Endothelial cell of umbilical vein (primary cell): ENCODE measurements at regions not wholly inside any gene's neighbourhood (a gene's known extent, or its start where the extent isn't known, plus 50 kb on each side); places are given as distances from the start of the nearest gene placed in this dataset.
"Not testable (repeated sequence)": the region's sequence is repeated elsewhere in the genome, so short reads cannot be mapped to it uniquely, and the experiment has no call there.

ENCODE experiments used
- BruUV-seq: library from RNA; stranded (reverse); fragments of 400-500 nt; replicated peaks from 2 replicates; lab custom pipeline; 2021; lab: Mats Ljungman, UMichigan
- CTCF ChIA-PET: fragments of 300-600, 350-600 bp; sonication (Branson Sonifier 250); formaldehyde crosslinking; loops from one replicate; lab custom pipeline; 2021; ENCODE audit warnings: antibody characterized with exemption, inconsistent platforms; lab: Charles Lee
- POLR2A ChIA-PET: fragments of 300-600, 350-600 bp; sonication (Branson Sonifier 250); formaldehyde crosslinking; loops from one replicate; lab custom pipeline; 2021; ENCODE audit warnings: antibody characterized with exemption, inconsistent platforms; lab: Charles Lee
- DNase-seq: peaks from one replicate; pipeline ENCODE4 v3.0.0-alpha.2; 2011; ENCODE audit warnings: low read depth, low spot score
- FAIRE-seq: peaks from 2 replicates; lab custom pipeline; 2011; peaks lifted over from hg19 to GRCh38; lab: Jason Lieb, UNC
- H2AFZ ChIP-seq: 2 replicates; pipeline ENCODE4 v1.6.0; 2012; ENCODE audit warnings: low read depth, low read length, control low read depth, inconsistent platforms
- H3K27ac ChIP-seq: 2 replicates; pipeline ENCODE4 v1.5.1; 2011; ENCODE audit warnings: low read depth, mild to moderate bottlenecking, control low read depth, low read length, moderate library complexity; ENCODE audit not compliant: insufficient read depth
- H3K27me3 ChIP-seq, 2 experiments: 2 replicates each; pipeline versions ENCODE4 v1.6.0 to v1.6.1; 2011; ENCODE audit warnings: low read length in 2 of 2, mixed read lengths in 1 of 2; ENCODE audit not compliant: control insufficient read depth in 2 of 2, insufficient read depth in 2 of 2
- H3K36me3 ChIP-seq, 2 experiments: 2 replicates in 1 of 2; 3 replicates in 1 of 2; pipeline ENCODE4 v1.5.1; 2011; ENCODE audit warnings: low read length in 2 of 2, mild to moderate bottlenecking in 1 of 2, moderate library complexity in 1 of 2; ENCODE audit not compliant: control insufficient read depth in 2 of 2, insufficient read depth in 2 of 2; ENCODE audit errors: extremely low read depth in 1 of 2
- H3K4me1 ChIP-seq: 3 replicates; pipeline ENCODE4 v1.5.1; 2011; ENCODE audit warnings: mild to moderate bottlenecking, low read length; ENCODE audit not compliant: control insufficient read depth, insufficient read depth; ENCODE audit errors: extremely low read depth
- H3K4me2 ChIP-seq: 2 replicates; pipeline ENCODE4 v1.6.1; 2011; ENCODE audit warnings: low read length, control low read depth, mixed read lengths; ENCODE audit not compliant: insufficient read depth
- H3K4me3 ChIP-seq, 3 experiments: fragments of 200-600 bp in 1 of 3; sonication (generic), shearing (Covaris generic) in 1 of 3; replicated peaks in 1 of 3; 2 replicates each; pipeline ENCODE4 v1.5.1; 2011 to 2016; ENCODE audit warnings: control low read depth in 3 of 3, low read length in 3 of 3, mild to moderate bottlenecking in 2 of 3, inconsistent platforms in 1 of 3, low read depth in 1 of 3, moderate library complexity in 1 of 3; ENCODE audit not compliant: insufficient read depth in 1 of 3
- H3K79me2 ChIP-seq: 2 replicates; pipeline ENCODE4 v1.6.0; 2012; ENCODE audit warnings: low read length, inconsistent platforms; ENCODE audit not compliant: control insufficient read depth, insufficient read depth
- H3K9ac ChIP-seq: replicated peaks from 2 replicates; pipeline ENCODE3; 2011; ENCODE audit warnings: low read length, control low read depth; ENCODE audit not compliant: insufficient read depth; ENCODE audit errors: extremely low read depth
- H3K9me1 ChIP-seq: replicated peaks from 3 replicates; pipeline ENCODE4 v1.6.0; 2011; ENCODE audit warnings: mild to moderate bottlenecking, low read length; ENCODE audit not compliant: control insufficient read depth, insufficient read depth; ENCODE audit errors: extremely low read depth
- H3K9me3 ChIP-seq: replicated peaks from 2 replicates; pipeline ENCODE4 v1.5.1; 2012; ENCODE audit warnings: low read length, inconsistent platforms; ENCODE audit not compliant: control insufficient read depth, insufficient read depth
- H4K20me1 ChIP-seq: replicated peaks from 2 replicates; pipeline ENCODE3; 2011; ENCODE audit warnings: mild to moderate bottlenecking, low read length; ENCODE audit not compliant: control insufficient read depth, insufficient read depth; ENCODE audit errors: extremely low read depth
- EZH2 ChIP-seq: IDR thresholded peaks from 2 replicates; pipeline ENCODE4 v1.6.1; 2012; ENCODE audit warnings: borderline replicate concordance, low read depth, mild to moderate bottlenecking, moderate library complexity, low read length, inconsistent platforms; ENCODE audit not compliant: severe bottlenecking
- FOS ChIP-seq: IDR thresholded peaks from 2 replicates; pipeline ENCODE4 v1.6.1; 2011; ENCODE audit warnings: mild to moderate bottlenecking, low read length, moderate library complexity, borderline replicate concordance; ENCODE audit not compliant: insufficient read depth
- GATA2 ChIP-seq: IDR thresholded peaks from 2 replicates; pipeline ENCODE4 v1.7.0; 2011; ENCODE audit warnings: low read depth, mild to moderate bottlenecking, moderate library complexity, mixed read lengths, low read length; ENCODE audit not compliant: insufficient read length, insufficient read depth
- JUN ChIP-seq: IDR thresholded peaks from 2 replicates; pipeline ENCODE4 v1.6.1; 2011; ENCODE audit warnings: borderline replicate concordance, low read depth; ENCODE audit not compliant: insufficient read length, insufficient read depth
- MYC ChIP-seq: IDR thresholded peaks from one replicate; pipeline ENCODE4 v1.6.1; 2011; ENCODE audit warnings: mild to moderate bottlenecking, low read depth, low read length
- POLR2A ChIP-seq: IDR thresholded peaks from 2 replicates; pipeline ENCODE4 v1.6.1; 2012; ENCODE audit warnings: low read depth, mild to moderate bottlenecking, control low read depth, low read length
- POLR2AphosphoS5 ChIP-seq: IDR thresholded peaks from 2 replicates; pipeline ENCODE4 v1.6.1; 2012; ENCODE audit warnings: low read depth, mild to moderate bottlenecking, control low read depth, low read length, moderate library complexity; ENCODE audit not compliant: insufficient read depth
- dilution Hi-C: fragments of 300-500 bp; cut with MboI; formaldehyde crosslinking; loops from one replicate; pipeline ENCODE4 v1.15.0; 2019; ENCODE audit warnings: low sequenced_read_pairs; ENCODE audit not compliant: extremely low pct_ligation_motif_present
- intact Hi-C: fragments of 100-400 bp; cut with micrococcal nuclease; formaldehyde crosslinking; loops from one replicate; pipeline ENCODE4 v1.10.0; 2022
- TF ChIP-seq, protein P1 (sequence below): IDR thresholded peaks from 2 replicates; pipeline ENCODE4 v1.6.1; 2011; ENCODE audit not compliant: insufficient read depth, insufficient read length
- TF ChIP-seq, protein P2 (sequence below), 2 donors: IDR thresholded peaks; 1 replicate in 1 of 2; 2 replicates in 1 of 2; pipeline ENCODE4 v1.5.1; 2011; ENCODE audit warnings: low read length in 2 of 2, mild to moderate bottlenecking in 2 of 2, moderate library complexity in 2 of 2, control low read depth in 1 of 2, inconsistent platforms in 1 of 2, low read depth in 1 of 2; ENCODE audit not compliant: insufficient read depth in 1 of 2; ENCODE audit errors: extremely low read depth in 1 of 2

DNA sequence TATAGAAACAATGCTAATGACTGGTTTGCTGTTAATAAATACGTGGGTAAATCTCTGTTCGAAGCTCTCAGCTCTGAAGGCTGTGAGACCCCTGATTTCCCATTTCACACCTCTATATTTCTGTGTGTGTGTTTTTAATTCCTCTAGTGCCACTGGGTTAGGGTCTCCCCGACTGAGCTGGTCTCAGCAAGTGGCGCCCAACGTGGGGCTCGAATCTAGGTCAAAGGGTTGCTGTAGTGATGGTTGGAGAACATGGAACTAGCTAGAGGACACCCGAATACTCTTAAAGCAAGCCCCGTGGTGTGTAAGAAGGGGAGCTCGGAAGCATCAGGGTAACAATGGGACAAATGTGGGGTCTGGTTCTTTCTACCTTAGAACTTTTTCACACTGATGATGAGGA is 482.9 kb upstream of the ITGA1 start:
- H3K4me1 ChIP-seq, H3K27me3 ChIP-seq, H3K9ac ChIP-seq, CTCF ChIA-PET, H3K4me2 ChIP-seq, H3K9me1 ChIP-seq, H2AFZ ChIP-seq, FAIRE-seq, H3K36me3 ChIP-seq, H3K9me3 ChIP-seq, DNase-seq, intact Hi-C loops, POLR2A ChIA-PET, H3K79me2 ChIP-seq, H3K27ac ChIP-seq, BruUV-seq, dilution Hi-C loops, H3K4me3 ChIP-seq, H4K20me1 ChIP-seq: not testable (repeated sequence)

DNA sequence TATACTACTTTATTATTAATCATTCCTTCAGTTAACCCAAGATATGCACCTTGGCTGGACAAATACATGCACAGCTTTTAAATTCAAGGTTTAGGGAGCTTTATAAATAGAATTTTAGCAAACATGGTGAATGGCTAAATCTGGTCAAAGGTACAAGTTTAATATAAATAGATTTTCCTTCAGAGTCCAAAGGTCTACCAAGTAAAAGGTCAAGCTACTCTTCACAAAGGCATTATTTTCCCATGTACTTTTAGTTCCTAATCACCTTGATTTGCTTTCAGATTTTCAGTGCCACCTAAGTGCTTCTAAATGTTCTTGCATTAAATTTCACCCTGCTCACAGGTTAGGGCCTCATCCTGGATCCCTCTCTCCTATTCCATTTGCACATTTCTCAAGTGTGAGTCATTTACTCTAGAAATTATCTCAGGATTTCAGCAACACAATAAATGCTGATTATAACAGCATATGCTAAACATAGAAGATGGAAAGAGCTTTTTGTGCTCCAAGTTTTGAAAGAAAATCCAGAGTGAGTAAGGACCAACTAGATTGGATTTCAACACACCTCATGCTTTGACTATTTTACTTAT is 459.4 kb upstream of the ITGA1 start:
- Histone ChIP-seq H3K27me3 (no peaks in the 10 kb centered on the region), H3K4me2 (no peak overlapping the region), H3K9me1 (no peaks in the 10 kb centered on the region), H3K36me3 (no peaks in the 10 kb centered on the region), H4K20me1 (no peaks in the 10 kb centered on the region), H3K9ac (no peak overlapping the region), H3K9me3 (no peaks in the 10 kb centered on the region), H3K4me1 (no peaks in the 10 kb centered on the region), H3K79me2 (no peaks in the 10 kb centered on the region), H2AFZ (no peak overlapping the region), H3K4me3 (no peak overlapping the region), H3K27ac (no peak overlapping the region)
- FAIRE-seq: no peak
- no TSS peak for BruUV-seq
- CTCF ChIA-PET: no interaction called here
- no peak for TF ChIP-seq EZH2
- TF ChIP-seq, protein P1, sequence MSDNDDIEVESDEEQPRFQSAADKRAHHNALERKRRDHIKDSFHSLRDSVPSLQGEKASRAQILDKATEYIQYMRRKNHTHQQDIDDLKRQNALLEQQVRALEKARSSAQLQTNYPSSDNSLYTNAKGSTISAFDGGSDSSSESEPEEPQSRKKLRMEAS: no peak
- TF ChIP-seq, protein P2, sequence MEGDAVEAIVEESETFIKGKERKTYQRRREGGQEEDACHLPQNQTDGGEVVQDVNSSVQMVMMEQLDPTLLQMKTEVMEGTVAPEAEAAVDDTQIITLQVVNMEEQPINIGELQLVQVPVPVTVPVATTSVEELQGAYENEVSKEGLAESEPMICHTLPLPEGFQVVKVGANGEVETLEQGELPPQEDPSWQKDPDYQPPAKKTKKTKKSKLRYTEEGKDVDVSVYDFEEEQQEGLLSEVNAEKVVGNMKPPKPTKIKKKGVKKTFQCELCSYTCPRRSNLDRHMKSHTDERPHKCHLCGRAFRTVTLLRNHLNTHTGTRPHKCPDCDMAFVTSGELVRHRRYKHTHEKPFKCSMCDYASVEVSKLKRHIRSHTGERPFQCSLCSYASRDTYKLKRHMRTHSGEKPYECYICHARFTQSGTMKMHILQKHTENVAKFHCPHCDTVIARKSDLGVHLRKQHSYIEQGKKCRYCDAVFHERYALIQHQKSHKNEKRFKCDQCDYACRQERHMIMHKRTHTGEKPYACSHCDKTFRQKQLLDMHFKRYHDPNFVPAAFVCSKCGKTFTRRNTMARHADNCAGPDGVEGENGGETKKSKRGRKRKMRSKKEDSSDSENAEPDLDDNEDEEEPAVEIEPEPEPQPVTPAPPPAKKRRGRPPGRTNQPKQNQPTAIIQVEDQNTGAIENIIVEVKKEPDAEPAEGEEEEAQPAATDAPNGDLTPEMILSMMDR (IDR thresholded peaks at IDR 0.05; ENCODE audit: extremely low read depth in 1 of 2, insufficient read depth in 1 of 2, low read depth in 1 of 2, low read length in 2 of 2): no peak
- TF ChIP-seq POLR2A: no peak
- TF ChIP-seq FOS: no peak
- no peak for TF ChIP-seq MYC
- TF ChIP-seq GATA2: no peak
- TF ChIP-seq JUN: no peak
- no peak for TF ChIP-seq POLR2AphosphoS5
- intact Hi-C loops (no loop called here), dilution Hi-C loops (no loop called here)
- POLR2A ChIA-PET: no interaction called here
- DNase-seq: no peak
